ENCODE measurements at regions not wholly inside any gene's neighbourhood (a gene's known extent, or its start where the extent isn't known, plus 50 kb on each side); places are given as distances from the start of the nearest gene placed in this dataset.

DNA sequence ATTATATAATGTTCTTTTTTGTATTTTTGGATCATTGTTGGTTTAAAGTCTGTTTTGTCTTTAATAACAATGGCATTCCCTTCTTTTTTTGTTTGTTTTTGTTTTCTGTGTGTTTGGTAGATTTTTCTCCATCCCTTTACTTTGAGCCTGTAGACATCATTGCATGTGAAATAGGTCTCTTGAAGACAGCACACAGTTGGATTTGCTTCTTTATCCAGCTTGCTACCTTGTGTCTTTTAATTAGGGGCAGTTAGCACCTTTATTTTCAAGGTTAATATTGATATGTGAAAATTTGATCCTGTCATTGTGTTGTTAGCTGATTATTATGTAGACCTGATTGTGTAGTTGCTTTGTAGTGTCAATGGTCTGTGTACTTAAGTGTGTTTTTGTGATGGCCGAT lies 235.7 kb downstream of the KCNJ3 start:
- Mint-ChIP-seq H3K36me3 (ENCODE audit: insufficient read depth in 1 of 3, low read depth in 3 of 3) (peaks cover 0 to 18% (median 9%) of the 10 kb centered on the region in 3 experiments; a peak in 5 of 7 replicates), H3K4me1 (no peaks in the 10 kb centered on the region), H3K27ac (no peak overlapping the region), H3K4me3 (no peak overlapping the region), H3K9me3 (peaks cover 12 to 14% of the 10 kb centered on the region in 2 experiments), H3K27me3 (ENCODE audit: low read depth) (no peaks in the 10 kb centered on the region)
- H3K79me1 ChIP-seq (ENCODE audit: insufficient read depth, low read depth, low read length, poor library complexity, severe bottlenecking): no peaks in the 10 kb centered on the region
- no peak overlapping the region for H3T11ph ChIP-seq (ENCODE audit: low read length)
- no CpG with 5 or more reads among the region's 1 CpG for WGBS (ENCODE audit: extremely low coverage, insufficient read length, low lambda C conversion rate)
- no peaks in the 10 kb centered on the region for H3K4me1 ChIP-seq (ENCODE audit: insufficient read depth, low read length)
- no peak overlapping the region for H3K56ac ChIP-seq (ENCODE audit: insufficient read length, low read depth, low read length)
- H3K4ac ChIP-seq (ENCODE audit: low read depth, low read length): no peak overlapping the region
- no peak overlapping the region for H2BK5ac ChIP-seq (ENCODE audit: insufficient read length, low read length)
- H2BK15ac ChIP-seq (ENCODE audit: low read depth, low read length): no peak overlapping the region
- no peak overlapping the region for H4K5ac ChIP-seq (ENCODE audit: insufficient read length, low read depth, low read length)
- DNase-seq: no peak
- no peaks in the 10 kb centered on the region for H3K23me2 ChIP-seq (ENCODE audit: insufficient read length, low read depth, low read length, poor library complexity, severe bottlenecking)
- H3K27me3 ChIP-seq (ENCODE audit: insufficient read depth, low read length): no peaks in the 10 kb centered on the region
- no peaks in the 10 kb centered on the region for H3K79me2 ChIP-seq (ENCODE audit: insufficient read depth, low read length)
- H2AK5ac ChIP-seq (ENCODE audit: insufficient read length, low read length): no peak overlapping the region
- H3K23ac ChIP-seq (ENCODE audit: insufficient read length, low read depth, low read length): no peak overlapping the region
- no peak overlapping the region for H3K9ac ChIP-seq (ENCODE audit: extremely low read depth, insufficient read length, low read length)
- no peak overlapping the region for H3K27ac ChIP-seq (ENCODE audit: insufficient read length, low read depth, low read length)
- H4K20me1 ChIP-seq (ENCODE audit: control insufficient read depth, insufficient read depth, insufficient read length): no peaks in the 10 kb centered on the region
- H3K4me2 ChIP-seq (ENCODE audit: insufficient read depth, insufficient read length, low read length): no peak overlapping the region
- H2AFZ ChIP-seq (ENCODE audit: low read length): no peak overlapping the region
- TF ChIP-seq, protein P1, sequence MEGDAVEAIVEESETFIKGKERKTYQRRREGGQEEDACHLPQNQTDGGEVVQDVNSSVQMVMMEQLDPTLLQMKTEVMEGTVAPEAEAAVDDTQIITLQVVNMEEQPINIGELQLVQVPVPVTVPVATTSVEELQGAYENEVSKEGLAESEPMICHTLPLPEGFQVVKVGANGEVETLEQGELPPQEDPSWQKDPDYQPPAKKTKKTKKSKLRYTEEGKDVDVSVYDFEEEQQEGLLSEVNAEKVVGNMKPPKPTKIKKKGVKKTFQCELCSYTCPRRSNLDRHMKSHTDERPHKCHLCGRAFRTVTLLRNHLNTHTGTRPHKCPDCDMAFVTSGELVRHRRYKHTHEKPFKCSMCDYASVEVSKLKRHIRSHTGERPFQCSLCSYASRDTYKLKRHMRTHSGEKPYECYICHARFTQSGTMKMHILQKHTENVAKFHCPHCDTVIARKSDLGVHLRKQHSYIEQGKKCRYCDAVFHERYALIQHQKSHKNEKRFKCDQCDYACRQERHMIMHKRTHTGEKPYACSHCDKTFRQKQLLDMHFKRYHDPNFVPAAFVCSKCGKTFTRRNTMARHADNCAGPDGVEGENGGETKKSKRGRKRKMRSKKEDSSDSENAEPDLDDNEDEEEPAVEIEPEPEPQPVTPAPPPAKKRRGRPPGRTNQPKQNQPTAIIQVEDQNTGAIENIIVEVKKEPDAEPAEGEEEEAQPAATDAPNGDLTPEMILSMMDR (conservative IDR thresholded peaks at IDR 0.05): no peak
- H4K91ac ChIP-seq (ENCODE audit: insufficient read length, low read depth, low read length): no peak overlapping the region
- no peak overlapping the region for H3K18ac ChIP-seq (ENCODE audit: insufficient read length, low read depth, low read length)
- H4K8ac ChIP-seq (replicated peaks; ENCODE audit: insufficient read length, low read depth, low read length): no peak overlapping the region
- no peak overlapping the region for H3K14ac ChIP-seq (ENCODE audit: insufficient read depth, low read length)
- no peak overlapping the region for H2BK12ac ChIP-seq (ENCODE audit: insufficient read length, low read depth, low read length)
- no peak overlapping the region for H2BK20ac ChIP-seq (ENCODE audit: low read depth, low read length, poor library complexity, severe bottlenecking)
- no peaks in the 10 kb centered on the region for H3K9me3 ChIP-seq (ENCODE audit: control insufficient read depth, low read depth, low read length)
- H2BK120ac ChIP-seq (ENCODE audit: low read depth, low read length, poor library complexity, severe bottlenecking): no peak overlapping the region

All from H9 (cell line).